ENCODE measurements at regions not wholly inside any gene's neighbourhood (a gene's known extent, or its start where the extent isn't known, plus 50 kb on each side); places are given as distances from the start of the nearest gene placed in this dataset.

DNA sequence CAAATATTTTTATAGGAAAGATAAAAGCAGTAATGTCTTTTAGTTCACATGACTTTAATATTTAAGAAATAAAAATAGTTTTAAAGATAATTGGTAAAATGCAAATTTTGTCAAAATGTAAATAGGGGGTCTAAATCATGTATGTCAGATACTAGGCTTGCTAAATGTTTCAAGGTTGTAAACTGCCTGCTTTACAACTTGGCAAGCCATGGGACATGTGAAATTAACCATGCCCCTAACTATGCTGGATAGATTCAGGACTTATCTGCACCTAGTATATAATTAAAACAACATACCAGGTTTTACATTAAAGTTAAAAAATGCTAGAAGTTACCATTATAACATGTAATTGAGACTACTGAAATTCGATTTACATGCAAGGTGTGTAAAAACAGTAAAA, 537.3 kb upstream of the MIS18BP1 start:
- DNase-seq = no peak
- Mint-ChIP-seq H3K36me3 (ENCODE audit: insufficient read depth, unreplicated experiment) (peaks cover 3% of the 10 kb centered on the region), H3K4me1 (ENCODE audit: low read depth, unreplicated experiment) (peaks cover 6% of the 10 kb centered on the region), H3K27ac (ENCODE audit: unreplicated experiment) (no peak overlapping the region), H3K4me3 (ENCODE audit: unreplicated experiment) (no peak overlapping the region), H3K27me3 (ENCODE audit: insufficient read depth, unreplicated experiment) (no peaks in the 10 kb centered on the region), H3K9me3 (ENCODE audit: unreplicated experiment) (peaks cover 25% of the 10 kb centered on the region)
- CTCF ChIA-PET = no interaction called here
- Histone ChIP-seq H3K9me3 (peaks cover 26% of the 10 kb centered on the region), H3K4me3 (ENCODE audit: low read depth, low read length) (no peak overlapping the region), H3K36me3 (ENCODE audit: control insufficient read depth, insufficient read depth, low read length) (no peaks in the 10 kb centered on the region), H3K4me1 (peaks cover 21% of the 10 kb centered on the region), H3K27me3 (replicated peaks; ENCODE audit: control insufficient read depth, insufficient read depth, low read length) (no peaks in the 10 kb centered on the region)
- POLR2A ChIA-PET = no interaction called here
- no TSS peak for BruUV-seq (replicated peaks)
- TF ChIP-seq CTCF (IDR thresholded peaks at IDR 0.05; ENCODE audit: insufficient read depth in 1 of 2, low read depth in 1 of 2, low read length in 1 of 2, severe bottlenecking in 1 of 2, unreplicated experiment in 1 of 2) = no peak
- intact Hi-C loops (cut with micrococcal nuclease; ENCODE audit: unreplicated experiment) = no loop called here

DNA sequence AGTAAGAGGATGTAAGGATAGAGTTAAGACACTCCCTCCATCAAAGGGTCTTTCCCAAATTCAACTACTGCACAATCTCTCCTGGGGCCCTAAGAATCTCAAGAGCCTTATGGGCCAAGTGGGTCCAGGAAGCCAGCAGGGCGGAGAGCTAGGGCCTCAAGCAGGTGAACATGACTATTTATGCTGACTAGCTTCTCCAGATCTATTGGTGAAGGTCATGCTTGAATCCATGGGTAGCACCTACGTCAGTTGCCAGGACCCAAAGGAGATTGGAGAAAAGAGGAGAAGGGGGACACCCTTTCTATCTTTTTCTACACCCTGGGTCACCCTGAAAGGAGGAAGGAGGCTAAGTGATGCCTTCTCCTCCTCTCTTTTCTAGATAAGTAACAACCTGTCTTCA, 534.2 kb upstream of the MIS18BP1 start:
- POLR2A ChIA-PET = no interaction called here
- DNase-seq = no peak
- Mint-ChIP-seq H3K36me3 (ENCODE audit: insufficient read depth, unreplicated experiment) (peaks cover 14% of the 10 kb centered on the region), H3K27ac (ENCODE audit: unreplicated experiment) (no peak overlapping the region), H3K4me1 (ENCODE audit: low read depth, unreplicated experiment) (peaks cover 12% of the 10 kb centered on the region), H3K9me3 (ENCODE audit: unreplicated experiment) (peaks cover 53% of the 10 kb centered on the region), H3K27me3 (ENCODE audit: insufficient read depth, unreplicated experiment) (no peaks in the 10 kb centered on the region), H3K4me3 (ENCODE audit: unreplicated experiment) (no peak overlapping the region)
- no peak overlapping the region for H3K4me3 ChIP-seq (ENCODE audit: low read depth, low read length)
- intact Hi-C loops (cut with micrococcal nuclease; ENCODE audit: unreplicated experiment) = no loop called here
- H3K27me3 ChIP-seq (replicated peaks; ENCODE audit: control insufficient read depth, insufficient read depth, low read length) = no peaks in the 10 kb centered on the region
- peaks cover 26% of the 10 kb centered on the region for H3K4me1 ChIP-seq
- H3K9me3 ChIP-seq = peaks cover 32% of the 10 kb centered on the region
- TF ChIP-seq CTCF (IDR thresholded peaks at IDR 0.05; ENCODE audit: insufficient read depth in 1 of 2, low read depth in 1 of 2, low read length in 1 of 2, severe bottlenecking in 1 of 2, unreplicated experiment in 1 of 2) = no peak
- BruUV-seq (replicated peaks) = no TSS peak
- no peaks in the 10 kb centered on the region for H3K36me3 ChIP-seq (ENCODE audit: control insufficient read depth, insufficient read depth, low read length)
- CTCF ChIA-PET = no interaction called here

DNA sequence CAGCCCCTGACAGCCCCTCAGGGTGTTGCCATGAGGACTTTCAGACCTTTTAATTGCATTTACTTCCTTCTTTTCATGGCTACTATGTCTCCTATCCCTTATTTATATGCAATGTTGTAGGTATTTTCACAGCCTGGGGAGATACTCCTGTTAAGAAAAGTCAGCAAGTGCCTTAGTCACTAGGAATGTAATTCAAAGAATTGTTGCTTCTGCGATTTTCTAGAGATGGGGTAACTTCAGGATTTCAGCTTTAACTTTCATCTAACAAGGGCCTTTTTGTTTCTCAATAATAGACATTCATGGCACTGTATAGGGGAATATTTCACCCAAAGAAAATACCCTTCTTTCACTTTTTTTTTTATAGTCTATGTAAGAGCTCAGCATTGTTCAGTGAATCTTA, 533.3 kb upstream of the MIS18BP1 start:
- DNase-seq = no peak
- Mint-ChIP-seq H3K36me3 (ENCODE audit: insufficient read depth, unreplicated experiment) (peaks cover 14% of the 10 kb centered on the region), H3K4me1 (ENCODE audit: low read depth, unreplicated experiment) (peaks cover 12% of the 10 kb centered on the region), H3K27ac (ENCODE audit: unreplicated experiment) (no peak overlapping the region), H3K4me3 (ENCODE audit: unreplicated experiment) (no peak overlapping the region), H3K9me3 (ENCODE audit: unreplicated experiment) (peaks cover 54% of the 10 kb centered on the region), H3K27me3 (ENCODE audit: insufficient read depth, unreplicated experiment) (no peaks in the 10 kb centered on the region)
- intact Hi-C loops (cut with micrococcal nuclease; ENCODE audit: unreplicated experiment) = no loop called here
- TF ChIP-seq CTCF (IDR thresholded peaks at IDR 0.05; ENCODE audit: insufficient read depth in 1 of 2, low read depth in 1 of 2, low read length in 1 of 2, severe bottlenecking in 1 of 2, unreplicated experiment in 1 of 2) = no peak
- CTCF ChIA-PET = no interaction called here
- no TSS peak for BruUV-seq (replicated peaks)
- no peaks in the 10 kb centered on the region for H3K36me3 ChIP-seq (ENCODE audit: control insufficient read depth, insufficient read depth, low read length)
- no peaks in the 10 kb centered on the region for H3K27me3 ChIP-seq (replicated peaks; ENCODE audit: control insufficient read depth, insufficient read depth, low read length)
- peaks cover 26% of the 10 kb centered on the region for H3K4me1 ChIP-seq
- H3K4me3 ChIP-seq (ENCODE audit: low read depth, low read length) = no peak overlapping the region
- H3K9me3 ChIP-seq = peaks cover 32% of the 10 kb centered on the region
- POLR2A ChIA-PET = no interaction called here
